ENCODE measurements at regions not wholly inside any gene's neighbourhood (a gene's known extent, or its start where the extent isn't known, plus 50 kb on each side); places are given as distances from the start of the nearest gene placed in this dataset.

- ChIA-PET POLR2A (no interaction called here), CTCF (no interaction called here)
- TF ChIP-seq, protein P1, sequence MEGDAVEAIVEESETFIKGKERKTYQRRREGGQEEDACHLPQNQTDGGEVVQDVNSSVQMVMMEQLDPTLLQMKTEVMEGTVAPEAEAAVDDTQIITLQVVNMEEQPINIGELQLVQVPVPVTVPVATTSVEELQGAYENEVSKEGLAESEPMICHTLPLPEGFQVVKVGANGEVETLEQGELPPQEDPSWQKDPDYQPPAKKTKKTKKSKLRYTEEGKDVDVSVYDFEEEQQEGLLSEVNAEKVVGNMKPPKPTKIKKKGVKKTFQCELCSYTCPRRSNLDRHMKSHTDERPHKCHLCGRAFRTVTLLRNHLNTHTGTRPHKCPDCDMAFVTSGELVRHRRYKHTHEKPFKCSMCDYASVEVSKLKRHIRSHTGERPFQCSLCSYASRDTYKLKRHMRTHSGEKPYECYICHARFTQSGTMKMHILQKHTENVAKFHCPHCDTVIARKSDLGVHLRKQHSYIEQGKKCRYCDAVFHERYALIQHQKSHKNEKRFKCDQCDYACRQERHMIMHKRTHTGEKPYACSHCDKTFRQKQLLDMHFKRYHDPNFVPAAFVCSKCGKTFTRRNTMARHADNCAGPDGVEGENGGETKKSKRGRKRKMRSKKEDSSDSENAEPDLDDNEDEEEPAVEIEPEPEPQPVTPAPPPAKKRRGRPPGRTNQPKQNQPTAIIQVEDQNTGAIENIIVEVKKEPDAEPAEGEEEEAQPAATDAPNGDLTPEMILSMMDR (IDR thresholded peaks at IDR 0.05; ENCODE audit: insufficient read depth, low read depth, low read length), result no peak
- Histone ChIP-seq H3K4me3 (ENCODE audit: low read depth, low read length) (no peak overlapping the region), H3K36me3 (ENCODE audit: control insufficient read depth, insufficient read depth, low read length) (no peaks in the 10 kb centered on the region), H3K27me3 (ENCODE audit: control insufficient read depth, insufficient read depth, low read length) (no peaks in the 10 kb centered on the region)
- no peak for DNase-seq (ENCODE audit: low read depth)
Measured at GRCh38 chr3:163450698-163451097, 1627.6 kb downstream of the SI start.

DNA sequence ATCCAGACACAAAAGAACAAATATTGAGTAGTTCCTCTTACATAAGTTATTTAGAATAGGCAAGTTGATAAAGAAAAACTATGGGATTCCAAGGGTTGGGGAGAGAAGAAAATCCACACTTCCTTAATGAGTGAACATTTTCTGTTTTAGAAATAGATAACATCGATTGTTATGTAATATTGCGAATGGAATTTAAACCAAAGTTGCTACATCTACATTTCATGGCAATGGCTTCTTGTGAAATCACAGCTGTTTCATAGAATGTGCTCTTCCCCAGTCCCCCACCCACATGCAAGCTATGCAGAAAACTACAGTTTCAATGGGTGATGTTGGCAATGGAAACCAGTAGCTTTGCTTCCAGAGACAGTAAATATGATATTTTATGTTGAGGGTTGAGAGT is 1639.5 kb downstream of the SI start:
- DNase-seq (ENCODE audit: low read depth), result no peak
- ChIA-PET POLR2A (no interaction called here), CTCF (no interaction called here)
- TF ChIP-seq, protein P1 (IDR thresholded peaks at IDR 0.05; ENCODE audit: insufficient read depth, low read depth, low read length), result no peak
- H3K36me3 ChIP-seq (ENCODE audit: control insufficient read depth, insufficient read depth, low read length), result no peaks in the 10 kb centered on the region
- no peaks in the 10 kb centered on the region for H3K27me3 ChIP-seq (ENCODE audit: control insufficient read depth, insufficient read depth, low read length)
- no peak overlapping the region for H3K4me3 ChIP-seq (ENCODE audit: low read depth, low read length)

- TF ChIP-seq, protein P1 (IDR thresholded peaks at IDR 0.05; ENCODE audit: insufficient read depth, low read depth, low read length), result no peak
- ChIA-PET CTCF (no interaction called here), POLR2A (no interaction called here)
- H3K4me3 ChIP-seq (ENCODE audit: low read depth, low read length), result no peak overlapping the region
- H3K27me3 ChIP-seq (ENCODE audit: control insufficient read depth, insufficient read depth, low read length), result no peaks in the 10 kb centered on the region
- no peaks in the 10 kb centered on the region for H3K36me3 ChIP-seq (ENCODE audit: control insufficient read depth, insufficient read depth, low read length)
- DNase-seq (ENCODE audit: low read depth), result no peak
Measured at GRCh38 chr3:163422671-163423070, 1655.6 kb downstream of the SI start.

DNA sequence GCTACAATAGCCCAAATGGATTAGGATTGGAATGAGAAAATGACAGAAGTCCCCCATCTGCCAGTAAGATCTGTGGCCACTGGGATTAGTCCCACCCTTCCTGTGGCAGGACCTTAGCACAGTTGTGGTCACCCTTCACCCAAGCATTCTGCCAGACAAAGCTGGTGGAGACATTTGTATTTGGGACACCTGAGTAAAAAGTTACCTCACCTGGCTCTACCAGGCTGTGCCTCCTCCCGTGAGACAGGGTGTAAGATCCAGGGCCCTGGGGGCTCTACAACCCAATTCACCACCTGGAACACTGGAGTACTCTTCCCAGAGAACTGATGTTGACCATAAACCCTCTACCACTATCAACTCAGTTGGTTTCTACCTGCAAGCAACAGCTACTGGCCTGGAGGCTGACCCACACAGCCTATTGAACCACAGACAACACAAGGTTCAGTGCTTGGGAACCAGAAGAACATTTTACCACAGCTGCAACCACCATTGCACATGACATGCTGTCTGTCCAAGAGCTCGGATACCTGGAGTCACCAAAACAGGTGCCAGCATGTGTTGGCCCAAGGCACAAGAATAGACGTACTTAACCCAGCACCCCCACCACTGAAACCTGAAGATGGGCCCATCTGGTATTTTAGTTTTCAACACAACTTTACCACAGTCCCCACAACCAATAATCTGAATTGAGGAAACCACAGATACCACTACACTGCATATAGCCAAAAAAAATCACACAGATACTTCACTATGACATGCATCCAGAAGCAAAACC is 1686.7 kb downstream of the SI start:
- H3K36me3 ChIP-seq (ENCODE audit: control insufficient read depth, insufficient read depth, low read length), result no peaks in the 10 kb centered on the region
- DNase-seq (ENCODE audit: low read depth), result no peak
- TF ChIP-seq, protein P1 (IDR thresholded peaks at IDR 0.05; ENCODE audit: insufficient read depth, low read depth, low read length), result no peak
- ChIA-PET CTCF (no interaction called here), POLR2A (no interaction called here)
- no peaks in the 10 kb centered on the region for H3K27me3 ChIP-seq (ENCODE audit: control insufficient read depth, insufficient read depth, low read length)
- no peak overlapping the region for H3K4me3 ChIP-seq (ENCODE audit: low read depth, low read length)

GRCh38 chr3:163384383-163384782 is 1693.9 kb downstream of the SI start:
- no peak for DNase-seq (ENCODE audit: low read depth)
- ChIA-PET CTCF (no interaction called here), POLR2A (no interaction called here)
- Histone ChIP-seq H3K4me3 (ENCODE audit: low read depth, low read length) (no peak overlapping the region), H3K36me3 (ENCODE audit: control insufficient read depth, insufficient read depth, low read length) (no peaks in the 10 kb centered on the region), H3K27me3 (ENCODE audit: control insufficient read depth, insufficient read depth, low read length) (no peaks in the 10 kb centered on the region)
- TF ChIP-seq, protein P1 (IDR thresholded peaks at IDR 0.05; ENCODE audit: insufficient read depth, low read depth, low read length), result no peak
